DMS53 treated with DMSO at 0.1 percent for 48 hours (cell line): ENCODE measurements at regions not wholly inside any gene's neighbourhood (a gene's known extent, or its start where the extent isn't known, plus 50 kb on each side); places are given as distances from the start of the nearest gene placed in this dataset.

Experiments used
- DNase-seq: peaks from one replicate; lab custom pipeline; 2025; ENCODE audit not compliant: unreplicated experiment; lab: John Stamatoyannopoulos, UW

- no peak for DNase-seq
Observed at GRCh38 chr3:76754247-76754646, 285.7 kb upstream of the ROBO2 start.

- no peak for DNase-seq
Observed at GRCh38 chr3:76756577-76756976, 283.3 kb upstream of the ROBO2 start.

- DNase-seq = no peak
Observed at GRCh38 chr3:76760336-76760735, 279.6 kb upstream of the ROBO2 start.

- DNase-seq = peak; percentile 7
Observed at GRCh38 chr3:76765511-76765910, 274.4 kb upstream of the ROBO2 start.

GRCh38 chr3:76768912-76769311 is 271.0 kb upstream of the ROBO2 start:
- DNase-seq = no peak

GRCh38 chr3:76776927-76777326 is 263.0 kb upstream of the ROBO2 start:
- DNase-seq = no peak

GRCh38 chr3:76788206-76788605 is 251.7 kb upstream of the ROBO2 start:
- no peak for DNase-seq

GRCh38 chr3:76789237-76789636 is 250.7 kb upstream of the ROBO2 start:
- no peak for DNase-seq

- DNase-seq = no peak
Observed at GRCh38 chr3:76811418-76811817, 228.5 kb upstream of the ROBO2 start.

GRCh38 chr3:76812649-76813242 is 227.2 kb upstream of the ROBO2 start:
- no peak for DNase-seq

GRCh38 chr3:76815561-76815960 is 224.3 kb upstream of the ROBO2 start:
- DNase-seq = no peak

GRCh38 chr3:76820481-76820880 is 219.4 kb upstream of the ROBO2 start:
- no peak for DNase-seq

- DNase-seq = no peak
Observed at GRCh38 chr3:76824658-76825240, 215.2 kb upstream of the ROBO2 start.

- no peak for DNase-seq
Observed at GRCh38 chr3:76826861-76827260, 213.0 kb upstream of the ROBO2 start.

GRCh38 chr3:76827701-76828226 is 212.1 kb upstream of the ROBO2 start:
- no peak for DNase-seq

GRCh38 chr3:76834657-76835056 is 205.2 kb upstream of the ROBO2 start:
- DNase-seq = no peak

- DNase-seq = no peak
Observed at GRCh38 chr3:76841747-76842146, 198.2 kb upstream of the ROBO2 start.

GRCh38 chr3:76842216-76842615 is 197.7 kb upstream of the ROBO2 start:
- DNase-seq = no peak

- DNase-seq = no peak
Observed at GRCh38 chr3:76855451-76855850, 184.4 kb upstream of the ROBO2 start.

GRCh38 chr3:76859596-76859995 is 180.3 kb upstream of the ROBO2 start:
- no peak for DNase-seq

GRCh38 chr3:76864355-76864754 is 175.5 kb upstream of the ROBO2 start:
- no peak for DNase-seq

- no peak for DNase-seq
Observed at GRCh38 chr3:76866729-76867408, 173.0 kb upstream of the ROBO2 start.
